ENCODE measurements at regions not wholly inside any gene's neighbourhood (a gene's known extent, or its start where the extent isn't known, plus 50 kb on each side); places are given as distances from the start of the nearest gene placed in this dataset.

DNA sequence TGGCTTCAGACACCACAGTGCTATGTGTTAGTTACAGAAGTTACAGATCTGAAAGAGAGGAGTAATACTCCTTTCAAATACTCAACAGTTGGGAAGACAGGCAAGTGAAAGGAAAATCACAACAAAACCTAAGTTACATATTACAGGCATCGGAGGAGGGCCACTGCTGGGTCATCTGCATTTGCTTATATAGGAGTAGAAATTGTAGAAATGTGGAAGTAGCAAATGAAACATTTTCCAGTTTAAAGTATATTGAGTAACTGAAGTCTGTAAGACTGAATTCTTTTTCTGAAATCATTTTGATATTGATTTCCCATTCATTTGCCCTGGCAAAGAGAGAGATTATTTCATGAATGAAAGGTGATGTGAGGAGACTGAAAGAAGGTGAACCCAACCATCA, 201.7 kb downstream of the SPRY1 start:
- TF ChIP-seq EZH2phosphoT487 (IDR thresholded peaks at IDR 0.05; ENCODE audit: insufficient read depth, low read depth) = no peak
- no peak for TF ChIP-seq EZH2 (IDR thresholded peaks at IDR 0.05; ENCODE audit: insufficient read depth, poor library complexity, severe bottlenecking)
